ENCODE measurements at regions not wholly inside any gene's neighbourhood (a gene's known extent, or its start where the extent isn't known, plus 50 kb on each side); places are given as distances from the start of the nearest gene placed in this dataset.
"Not testable (repeated sequence)": the region's sequence is repeated elsewhere in the genome, so short reads cannot be mapped to it uniquely, and the experiment has no call there.

DNA sequence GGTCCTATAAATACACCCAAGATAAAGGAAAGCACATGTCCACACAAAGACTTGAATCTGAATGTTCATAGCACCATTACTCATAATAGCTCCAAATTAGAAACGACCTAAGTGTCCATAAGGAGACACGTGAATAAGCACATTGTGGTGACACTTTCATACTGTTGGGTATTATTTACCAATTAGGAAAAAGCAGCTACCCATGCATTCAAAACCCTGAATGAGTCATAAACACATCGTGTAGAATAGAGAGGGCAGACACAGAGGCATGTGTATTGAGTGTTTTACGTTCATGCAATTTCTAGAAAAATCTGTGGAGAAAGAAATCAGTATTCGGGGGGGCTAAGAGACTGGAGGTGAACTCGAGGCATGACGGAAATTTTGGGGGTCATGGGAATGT, 396.7 kb downstream of the THBS2 start:
- TF ChIP-seq POLR2AphosphoS5 (IDR thresholded peaks at IDR 0.05; ENCODE audit: low read depth, low read length): no peak
- TF ChIP-seq POLR2A (IDR thresholded peaks at IDR 0.05; ENCODE audit: low read depth, low read length): no peak
- no peak for TF ChIP-seq POU2F2 (IDR thresholded peaks at IDR 0.05; ENCODE audit: low read depth, low read length)
- TF ChIP-seq PAX5 (IDR thresholded peaks at IDR 0.05; ENCODE audit: insufficient read depth, low read length, severe bottlenecking): no peak
- TF ChIP-seq TAF1 (IDR thresholded peaks at IDR 0.05; ENCODE audit: low read depth, low read length): no peak
- TF ChIP-seq SPI1 (IDR thresholded peaks at IDR 0.05; ENCODE audit: low read depth, low read length): no peak
- no peak for DNase-seq (ENCODE audit: insufficient read length, low spot score)
- no peak for FAIRE-seq

DNA sequence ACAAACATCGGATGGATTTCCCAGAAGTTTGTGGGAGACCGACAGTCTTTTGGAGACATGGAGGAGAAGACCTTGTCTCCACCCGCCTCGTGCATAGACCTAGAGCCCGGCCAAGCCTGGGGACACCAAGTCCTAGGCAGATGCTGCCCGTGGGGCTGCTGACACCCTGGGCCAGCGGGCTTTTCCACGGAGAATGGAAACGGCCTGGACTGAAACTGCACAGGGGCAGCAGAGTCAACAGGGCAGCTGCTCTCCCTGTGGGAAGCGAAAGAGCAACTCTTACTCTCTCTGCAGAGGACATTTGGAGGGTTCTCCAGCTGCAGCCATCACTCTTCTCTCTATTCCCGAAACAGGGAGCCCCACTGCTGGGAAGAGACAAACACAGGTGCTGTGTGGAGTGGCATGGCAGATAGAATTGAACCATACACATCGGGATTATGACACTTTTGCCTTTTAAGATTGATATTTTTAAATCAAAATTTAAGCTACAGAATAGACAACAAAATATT, 401.2 kb downstream of the THBS2 start:
- TF ChIP-seq SPI1 (IDR thresholded peaks at IDR 0.05; ENCODE audit: low read depth, low read length) (no peak), POLR2AphosphoS5 (IDR thresholded peaks at IDR 0.05; ENCODE audit: low read depth, low read length) (no peak), POU2F2 (IDR thresholded peaks at IDR 0.05; ENCODE audit: low read depth, low read length) (no peak), POLR2A (IDR thresholded peaks at IDR 0.05; ENCODE audit: low read depth, low read length) (no peak), PAX5 (IDR thresholded peaks at IDR 0.05; ENCODE audit: insufficient read depth, low read length, severe bottlenecking) (no peak), TAF1 (IDR thresholded peaks at IDR 0.05; ENCODE audit: low read depth, low read length) (no peak)
- FAIRE-seq: no peak
- DNase-seq (ENCODE audit: insufficient read length, low spot score): no peak

DNA sequence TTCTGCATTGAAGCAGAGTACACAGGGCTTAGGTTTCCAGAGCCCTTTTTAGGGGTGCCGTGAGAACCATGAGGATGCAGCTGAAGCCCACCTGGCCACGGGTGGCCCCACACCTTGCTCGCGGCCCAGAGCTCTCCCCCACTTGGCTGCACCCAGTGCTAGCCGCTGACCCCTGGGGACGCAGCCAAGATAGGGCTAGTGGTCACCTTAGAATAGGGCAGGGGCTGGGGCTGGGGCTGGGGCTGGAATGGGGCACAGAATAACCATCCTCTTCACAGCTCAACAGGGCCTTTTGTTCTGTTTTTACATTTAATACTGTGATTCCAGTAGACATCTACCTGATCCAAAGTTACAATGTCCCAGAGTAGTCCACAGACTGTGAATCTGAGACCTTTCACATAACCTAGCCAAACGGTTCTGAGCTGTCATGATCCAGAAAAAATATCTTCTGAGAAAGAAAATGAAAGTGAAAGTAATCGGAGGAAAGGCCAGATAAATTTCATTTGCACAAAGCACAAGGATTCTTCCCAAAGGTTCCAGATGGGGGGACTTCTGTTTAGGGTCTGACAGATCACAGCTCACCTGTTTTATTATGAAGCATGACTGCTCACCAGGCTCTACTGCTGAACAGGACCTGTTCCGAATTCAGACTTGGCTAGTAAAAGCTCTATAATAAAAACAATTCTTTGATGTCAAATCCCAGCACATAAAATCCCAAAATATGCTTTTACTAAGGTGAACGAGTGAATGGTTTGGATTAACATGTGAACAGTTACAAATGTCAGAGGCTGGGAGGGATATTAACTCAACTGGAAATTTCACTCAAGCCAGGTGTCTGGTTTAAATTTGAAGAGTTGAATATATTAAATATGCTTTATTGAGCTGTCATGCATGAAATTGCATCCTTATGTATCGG, 401.9 kb downstream of the THBS2 start:
- DNase-seq (ENCODE audit: insufficient read length, low spot score) (no peak), FAIRE-seq (no peak)
- TF ChIP-seq SPI1 (IDR thresholded peaks at IDR 0.05; ENCODE audit: low read depth, low read length) (no peak), POLR2A (IDR thresholded peaks at IDR 0.05; ENCODE audit: low read depth, low read length) (no peak), TAF1 (IDR thresholded peaks at IDR 0.05; ENCODE audit: low read depth, low read length) (no peak), POU2F2 (IDR thresholded peaks at IDR 0.05; ENCODE audit: low read depth, low read length) (no peak), PAX5 (IDR thresholded peaks at IDR 0.05; ENCODE audit: insufficient read depth, low read length, severe bottlenecking) (no peak), POLR2AphosphoS5 (IDR thresholded peaks at IDR 0.05; ENCODE audit: low read depth, low read length) (no peak)

DNA sequence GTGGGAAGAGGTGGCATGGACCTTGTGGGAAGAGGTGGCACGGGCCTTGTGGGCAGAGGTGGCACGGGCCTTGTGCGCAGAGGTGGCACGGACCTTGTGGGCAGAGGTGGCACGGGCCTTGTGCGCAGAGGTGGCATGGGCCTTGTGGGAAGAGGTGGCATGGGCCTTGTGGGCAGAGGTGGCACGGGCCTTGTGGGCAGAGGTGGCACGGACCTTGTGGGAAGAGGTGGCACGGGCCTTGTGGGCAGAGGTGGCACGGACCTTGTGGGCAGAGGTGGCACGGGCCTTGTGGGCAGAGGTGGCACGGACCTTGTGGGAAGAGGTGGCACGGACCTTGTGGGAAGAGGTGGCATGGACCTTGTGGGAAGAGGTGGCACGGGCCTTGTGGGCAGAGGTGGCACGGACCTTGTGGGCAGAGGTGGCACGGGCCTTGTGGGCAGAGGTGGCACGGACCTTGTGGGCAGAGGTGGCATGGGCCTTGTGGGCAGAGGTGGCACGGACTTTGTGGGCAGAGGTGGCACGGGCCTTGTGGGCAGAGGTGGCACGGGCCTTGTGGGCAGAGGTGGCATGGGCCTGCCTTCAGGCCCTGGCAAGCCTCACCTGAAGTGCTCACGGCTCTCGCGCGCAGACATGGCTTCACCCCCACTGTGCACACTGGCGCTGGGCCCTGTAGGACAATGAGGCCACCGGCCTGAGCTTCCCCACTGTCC, 403.5 kb downstream of the THBS2 start:
- DNase-seq (ENCODE audit: insufficient read length, low spot score); FAIRE-seq: not testable (repeated sequence)

DNA sequence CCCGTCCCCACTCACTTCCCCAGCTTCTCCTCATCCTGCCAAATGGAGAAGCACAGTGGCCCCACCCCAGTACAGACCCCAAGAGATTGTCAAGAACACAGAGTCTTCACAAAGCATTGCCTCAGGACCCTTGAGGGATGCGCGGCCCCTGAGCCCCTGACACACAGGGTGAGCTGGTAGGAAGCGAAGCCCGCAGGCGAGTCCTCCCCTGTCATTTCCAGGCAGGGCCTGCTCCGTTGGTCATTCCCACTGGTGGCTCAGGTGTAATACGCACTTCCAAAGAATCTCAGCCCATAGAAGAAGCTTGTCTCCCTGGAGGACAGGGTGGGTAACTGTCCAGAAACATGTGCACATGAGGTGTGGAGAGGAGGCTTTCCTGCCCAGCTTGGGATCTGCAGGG, 404.2 kb downstream of the THBS2 start:
- no peak for TF ChIP-seq SPI1 (IDR thresholded peaks at IDR 0.05; ENCODE audit: low read depth, low read length)
- no peak for TF ChIP-seq POLR2AphosphoS5 (IDR thresholded peaks at IDR 0.05; ENCODE audit: low read depth, low read length)
- no peak for TF ChIP-seq TAF1 (IDR thresholded peaks at IDR 0.05; ENCODE audit: low read depth, low read length)
- no peak for TF ChIP-seq POU2F2 (IDR thresholded peaks at IDR 0.05; ENCODE audit: low read depth, low read length)
- TF ChIP-seq PAX5 (IDR thresholded peaks at IDR 0.05; ENCODE audit: insufficient read depth, low read length, severe bottlenecking): no peak
- no peak for TF ChIP-seq POLR2A (IDR thresholded peaks at IDR 0.05; ENCODE audit: low read depth, low read length)
- FAIRE-seq (no peak), DNase-seq (ENCODE audit: insufficient read length, low spot score) (no peak)

DNA sequence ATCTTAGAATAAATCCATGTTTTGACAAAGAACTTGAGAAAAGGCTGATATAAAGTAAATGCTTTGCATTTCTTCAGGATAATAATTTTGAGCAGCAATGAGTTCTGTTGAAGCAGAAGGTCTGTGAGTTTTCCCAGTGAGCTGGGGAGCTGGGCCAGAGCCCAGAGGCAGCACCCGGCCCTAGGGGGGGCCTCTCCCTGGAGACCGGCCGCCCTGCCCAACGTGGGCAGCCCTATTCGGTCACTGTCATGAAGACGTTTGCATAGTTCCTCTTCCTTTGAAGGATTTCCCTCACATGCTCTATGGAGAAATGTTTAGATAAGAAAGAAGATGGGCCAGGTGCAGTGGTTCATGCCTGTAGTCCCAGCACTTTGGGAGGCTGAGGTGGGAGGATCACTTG, 404.8 kb downstream of the THBS2 start:
- DNase-seq (ENCODE audit: insufficient read length, low spot score) (no peak), FAIRE-seq (no peak)
- no peak for TF ChIP-seq POU2F2 (IDR thresholded peaks at IDR 0.05; ENCODE audit: low read depth, low read length)
- no peak for TF ChIP-seq TAF1 (IDR thresholded peaks at IDR 0.05; ENCODE audit: low read depth, low read length)
- no peak for TF ChIP-seq POLR2AphosphoS5 (IDR thresholded peaks at IDR 0.05; ENCODE audit: low read depth, low read length)
- TF ChIP-seq SPI1 (IDR thresholded peaks at IDR 0.05; ENCODE audit: low read depth, low read length): no peak
- no peak for TF ChIP-seq POLR2A (IDR thresholded peaks at IDR 0.05; ENCODE audit: low read depth, low read length)
- TF ChIP-seq PAX5 (IDR thresholded peaks at IDR 0.05; ENCODE audit: insufficient read depth, low read length, severe bottlenecking): no peak

DNA sequence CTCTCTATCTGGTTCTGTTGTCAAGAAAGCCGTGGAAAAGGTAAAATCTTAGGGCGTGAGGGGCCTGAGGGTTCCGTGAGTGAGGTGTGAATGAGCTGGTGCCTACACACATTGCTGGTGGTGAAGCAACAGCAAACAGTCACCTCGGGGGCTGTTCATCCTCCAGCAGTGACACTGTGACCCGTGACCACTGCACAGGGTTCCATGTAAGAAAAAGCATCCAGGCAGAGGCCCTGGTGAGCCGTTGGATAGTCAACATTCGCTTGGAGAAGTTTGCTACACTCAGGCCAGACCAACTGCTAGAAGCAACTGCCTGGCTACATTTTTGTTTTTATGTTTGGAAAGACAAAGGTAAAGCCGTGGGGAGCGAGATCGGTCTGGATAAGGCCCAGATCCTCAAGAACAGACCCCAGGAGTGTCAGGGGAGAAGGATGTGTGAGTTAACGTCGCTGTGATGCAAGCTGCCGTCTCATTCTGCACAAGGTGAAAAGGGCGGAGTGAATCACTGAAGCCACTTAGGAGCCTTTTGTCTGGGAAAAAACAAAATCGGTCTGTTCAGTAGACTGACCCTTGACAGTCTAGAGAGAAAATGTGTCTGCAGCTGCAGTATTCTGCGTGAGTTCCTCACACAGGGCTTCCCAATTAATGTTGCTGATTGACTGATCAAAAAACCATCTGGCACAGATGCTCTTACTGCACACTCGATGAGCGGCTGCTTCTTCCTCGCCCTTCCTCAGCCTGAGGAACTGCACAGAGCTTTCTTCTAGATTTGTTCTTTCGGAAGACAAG, 404.0 kb downstream of the SMOC2 start:
- TF ChIP-seq SPI1 (IDR thresholded peaks at IDR 0.05; ENCODE audit: low read depth, low read length) (no peak), POLR2AphosphoS5 (IDR thresholded peaks at IDR 0.05; ENCODE audit: low read depth, low read length) (no peak), POLR2A (IDR thresholded peaks at IDR 0.05; ENCODE audit: low read depth, low read length) (no peak), TAF1 (IDR thresholded peaks at IDR 0.05; ENCODE audit: low read depth, low read length) (no peak), POU2F2 (IDR thresholded peaks at IDR 0.05; ENCODE audit: low read depth, low read length) (no peak), PAX5 (IDR thresholded peaks at IDR 0.05; ENCODE audit: insufficient read depth, low read length, severe bottlenecking) (no peak)
- FAIRE-seq: no peak

DNA sequence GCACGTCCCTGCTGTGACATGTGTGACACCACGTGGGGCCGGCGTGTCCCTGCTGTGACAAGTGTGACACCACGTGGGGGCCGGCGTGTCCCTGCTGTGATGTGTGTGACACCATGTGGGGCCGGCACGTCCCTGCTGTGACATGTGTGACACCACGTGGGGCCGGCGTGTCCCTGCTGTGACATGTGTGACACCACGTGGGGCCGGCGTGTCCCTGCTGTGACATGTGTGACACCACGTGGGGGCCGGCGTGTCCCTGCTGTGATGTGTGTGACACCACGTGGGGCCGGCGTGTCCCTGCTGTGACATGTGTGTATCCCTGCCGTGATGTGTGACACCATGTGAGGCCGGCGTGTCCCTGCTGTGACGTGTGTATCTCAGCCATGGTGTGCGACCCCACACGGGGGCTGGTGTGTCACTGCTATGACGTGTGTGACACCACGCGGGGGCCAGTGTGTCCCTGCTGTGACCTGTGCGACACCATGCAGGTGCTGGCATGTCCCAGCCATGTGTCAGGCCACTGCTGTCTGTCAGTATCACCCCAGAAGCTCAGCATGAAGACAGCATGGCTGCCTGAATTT, 401.7 kb downstream of the SMOC2 start:
- FAIRE-seq; DNase-seq (ENCODE audit: insufficient read length, low spot score): not testable (repeated sequence)

More for the DNA sequence above, 404.0 kb downstream of the SMOC2 start:
- no peak for DNase-seq (ENCODE audit: insufficient read length, low spot score)
